T-helper 1 cell (primary cell): ENCODE measurements at regions not wholly inside any gene's neighbourhood (a gene's known extent, or its start where the extent isn't known, plus 50 kb on each side); places are given as distances from the start of the nearest gene placed in this dataset.

Experiments used
- DNase-seq, 5 donors: peaks; one replicate each; pipeline ENCODE4 v3.0.0-alpha.2; 2012 to 2020

GRCh38 chr19:31668921-31669320 is 319.7 kb upstream of the TSHZ3 start:
- no peak for DNase-seq

GRCh38 chr19:31670931-31671330 is 321.7 kb upstream of the TSHZ3 start:
- DNase-seq: no peak

DNA sequence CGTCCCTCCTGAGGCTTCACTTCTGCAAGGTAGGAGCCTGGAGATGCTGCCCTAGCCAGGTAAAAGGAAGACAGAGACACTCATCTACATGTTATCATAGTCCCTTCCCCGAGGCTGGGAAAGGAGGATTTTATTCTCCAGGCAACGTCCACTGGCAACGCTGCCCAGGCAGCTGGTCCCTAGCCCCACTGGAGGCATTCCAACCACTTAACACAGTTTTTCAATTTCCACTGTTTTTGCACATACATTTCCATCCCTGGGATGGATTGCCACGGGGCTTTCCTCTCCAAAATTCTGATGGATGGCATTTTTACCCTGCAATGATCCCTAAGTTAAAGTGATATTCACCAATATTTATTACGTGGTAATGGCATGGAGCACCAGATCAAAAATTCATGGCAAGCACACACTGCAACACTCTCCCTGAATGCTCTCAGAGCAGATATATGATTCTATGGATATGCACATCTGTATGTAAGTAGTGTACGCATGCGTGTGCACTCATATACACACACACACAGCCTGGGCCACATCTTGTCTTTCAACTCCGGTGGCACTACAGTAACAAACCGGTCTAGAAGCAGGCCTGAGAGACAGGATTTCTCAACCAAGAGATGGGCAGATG is 322.3 kb upstream of the TSHZ3 start:
- DNase-seq: no peak

GRCh38 chr19:31674503-31675192 is 325.4 kb upstream of the TSHZ3 start:
- DNase-seq: no peak

- no peak for DNase-seq
Observed at GRCh38 chr19:31675193-31675913, 326.1 kb upstream of the TSHZ3 start.

DNA sequence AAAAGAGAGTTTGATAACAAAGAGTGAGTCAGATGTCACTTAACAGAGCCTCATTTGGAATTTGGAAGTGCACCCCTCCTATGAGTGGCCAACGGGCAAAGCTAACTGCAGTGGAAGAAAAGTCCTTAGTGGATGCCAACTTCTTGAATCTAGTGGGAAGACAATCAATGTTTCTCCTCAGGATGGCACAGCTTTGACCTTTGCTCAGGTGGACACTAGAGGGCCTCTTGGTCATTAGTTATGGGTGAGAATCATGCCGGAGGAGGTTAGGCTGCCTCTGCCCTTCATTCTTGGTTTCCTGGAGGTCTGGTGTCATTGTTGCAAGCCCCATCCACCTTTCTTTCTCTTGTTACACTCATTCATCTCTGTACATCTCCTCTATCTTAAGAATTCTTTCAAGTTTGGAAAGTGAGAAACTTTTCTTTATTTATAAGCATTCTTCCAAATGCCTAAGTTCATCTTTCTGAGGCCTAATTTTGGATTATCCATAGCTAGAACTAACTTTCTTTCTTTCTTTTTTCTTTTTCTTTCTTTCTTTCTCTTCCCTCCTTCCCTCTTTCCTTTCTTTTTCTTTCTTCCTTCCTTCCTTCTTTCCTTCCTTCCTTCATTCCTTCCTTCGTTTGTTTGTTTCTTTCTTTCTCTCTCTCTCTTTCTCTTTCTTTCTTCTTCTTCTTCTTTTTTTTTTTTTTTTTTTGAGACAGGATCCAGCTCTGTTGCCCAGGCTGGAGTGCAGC is 327.2 kb upstream of the TSHZ3 start:
- DNase-seq: no peak

DNA sequence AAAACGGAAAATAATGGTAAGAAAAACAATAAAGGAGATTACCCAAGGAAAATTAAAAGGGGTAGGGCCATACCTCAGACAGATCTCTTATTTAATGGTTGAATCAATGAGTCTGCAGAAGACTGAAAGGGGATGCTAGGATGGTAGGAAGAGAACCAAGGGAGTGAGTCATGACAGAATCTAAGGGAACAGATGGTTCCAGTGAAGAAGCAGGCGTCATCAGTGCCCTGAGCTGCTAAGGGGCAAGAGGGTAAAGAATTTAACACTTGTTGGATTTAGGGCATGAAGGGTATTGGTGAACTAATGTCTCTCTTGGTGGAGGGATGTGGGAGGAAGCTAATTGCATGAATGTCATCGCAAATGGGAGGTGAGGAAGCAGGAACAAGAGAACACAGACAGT is 329.2 kb upstream of the TSHZ3 start:
- no peak for DNase-seq

GRCh38 chr19:31681121-31681520 is 331.9 kb upstream of the TSHZ3 start:
- DNase-seq: no peak

- DNase-seq: no peak
Observed at GRCh38 chr19:31693131-31693932, 344.1 kb upstream of the TSHZ3 start.

GRCh38 chr19:31693933-31694269 is 344.7 kb upstream of the TSHZ3 start:
- no peak for DNase-seq

- DNase-seq: no peak
Observed at GRCh38 chr19:31694761-31695160, 345.5 kb upstream of the TSHZ3 start.

GRCh38 chr19:31699421-31699820 is 350.2 kb upstream of the TSHZ3 start:
- DNase-seq: no peak

DNA sequence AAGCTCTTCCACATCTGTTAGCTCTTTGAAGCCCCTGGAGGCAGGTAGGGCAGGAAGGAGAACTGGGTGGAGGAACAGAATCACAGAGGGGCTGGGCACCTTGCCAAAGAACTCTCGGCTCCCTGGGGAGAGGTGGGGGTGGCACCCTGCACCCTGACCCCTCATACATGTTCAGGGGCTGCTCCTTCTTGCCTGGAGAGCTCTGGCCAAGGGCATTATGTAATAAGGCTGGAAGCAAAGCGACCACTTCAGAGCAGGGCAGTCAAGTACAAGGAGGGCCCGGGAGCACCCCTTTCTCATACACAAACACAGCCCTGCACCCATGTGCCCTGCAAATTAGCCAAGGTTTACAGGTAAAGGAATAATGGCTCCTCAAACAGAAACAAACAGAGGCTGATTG is 351.9 kb upstream of the TSHZ3 start:
- DNase-seq: no peak

DNA sequence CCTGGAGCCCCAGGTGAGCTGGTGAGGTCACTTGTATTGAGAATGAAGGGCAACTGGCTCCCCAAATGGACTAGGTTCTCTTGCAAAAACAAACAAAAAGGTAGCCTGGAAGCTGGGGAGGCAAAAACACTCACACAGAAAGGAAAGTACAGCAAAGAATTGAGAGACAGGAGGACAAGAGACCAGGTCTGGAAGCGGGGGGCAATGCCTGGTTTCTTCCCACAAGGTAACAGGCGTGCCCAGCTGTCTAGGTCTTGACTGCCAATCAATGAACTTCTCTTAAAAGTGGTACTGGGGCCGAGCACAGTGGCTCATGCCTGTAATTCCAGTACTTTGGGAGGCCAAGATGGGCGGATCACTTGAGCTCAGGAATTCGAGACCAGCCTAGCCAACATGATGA is 356.4 kb upstream of the TSHZ3 start:
- no peak for DNase-seq

DNA sequence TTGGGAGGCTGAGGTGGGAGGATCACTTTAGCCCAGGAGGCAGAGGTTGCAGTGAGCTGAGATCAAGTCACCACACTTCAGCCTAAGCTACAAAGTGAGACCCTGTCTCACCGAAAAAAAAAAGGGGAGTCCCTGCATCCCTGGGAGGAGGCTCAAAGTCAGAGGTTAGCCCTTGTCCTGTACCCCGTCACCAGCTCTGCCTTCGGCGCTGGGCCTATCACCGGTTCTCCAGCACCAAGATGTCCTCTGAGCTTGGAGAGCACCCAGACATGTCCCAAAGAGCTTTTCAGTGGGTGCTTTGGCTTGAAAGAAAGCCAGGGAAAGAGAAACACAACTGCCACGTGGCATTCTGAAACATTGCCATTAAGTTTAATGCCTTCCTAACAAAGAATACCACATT is 356.9 kb upstream of the TSHZ3 start:
- no peak for DNase-seq

DNA sequence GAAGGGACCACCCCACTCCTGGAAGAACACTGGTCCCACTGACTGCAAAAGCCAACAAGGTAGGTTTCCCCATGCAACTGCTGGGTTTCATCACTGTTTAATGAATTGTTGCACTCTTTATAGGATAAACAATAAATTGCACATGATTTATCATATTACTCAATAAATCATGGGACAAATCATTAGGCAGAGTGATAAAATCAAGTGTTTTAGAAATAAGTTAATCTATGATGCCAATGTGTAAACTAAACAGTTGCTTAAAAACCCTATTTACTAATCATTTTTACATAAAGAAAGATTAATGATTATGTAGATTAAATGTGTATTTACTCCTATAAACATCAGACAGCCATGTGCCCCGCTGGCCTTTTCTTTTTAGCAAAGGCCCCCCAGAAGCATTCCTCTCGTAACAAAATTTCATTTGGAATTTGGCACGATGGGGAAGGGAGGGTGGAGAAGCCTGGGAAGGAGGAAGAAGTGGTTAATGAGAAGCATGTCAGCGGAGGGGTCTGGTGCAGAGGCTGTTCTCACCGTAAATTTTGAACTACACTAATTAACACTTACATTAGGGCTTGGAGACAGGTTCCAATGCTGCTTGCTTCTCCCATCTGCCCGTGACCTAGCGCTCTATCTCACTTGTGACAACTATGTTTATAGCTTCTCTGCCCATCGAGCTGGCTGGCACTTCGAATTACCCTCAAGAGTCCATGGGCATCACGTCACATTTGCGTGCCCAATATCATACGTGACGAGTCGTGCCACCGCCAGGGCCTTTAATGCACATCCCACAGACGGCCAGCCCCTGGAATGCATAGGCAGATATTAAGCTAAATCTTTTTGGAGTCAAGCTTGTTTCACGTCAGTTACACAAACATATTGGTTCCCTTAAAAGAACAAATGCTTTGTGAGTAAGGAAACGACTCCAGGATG is 357.7 kb upstream of the TSHZ3 start:
- DNase-seq: no peak

DNA sequence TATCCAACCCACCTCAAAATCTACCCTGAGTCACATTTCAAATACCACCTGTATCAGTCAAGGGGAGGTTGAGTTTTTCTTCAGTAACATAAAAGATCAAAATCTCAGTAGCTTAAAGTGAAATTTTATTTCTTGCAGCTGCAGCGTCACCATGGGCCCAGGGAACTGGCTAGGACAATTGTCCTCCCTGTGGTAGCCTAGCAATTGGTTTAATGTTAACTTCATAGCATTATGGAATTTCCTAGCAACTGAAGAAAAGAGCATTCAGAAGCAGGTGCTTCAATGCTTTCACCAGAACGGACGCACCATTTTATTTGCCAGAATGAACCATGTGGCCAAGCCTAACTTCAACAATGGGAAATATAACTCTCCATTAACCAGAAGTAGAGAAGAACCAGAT is 359.3 kb upstream of the TSHZ3 start:
- no peak for DNase-seq

DNA sequence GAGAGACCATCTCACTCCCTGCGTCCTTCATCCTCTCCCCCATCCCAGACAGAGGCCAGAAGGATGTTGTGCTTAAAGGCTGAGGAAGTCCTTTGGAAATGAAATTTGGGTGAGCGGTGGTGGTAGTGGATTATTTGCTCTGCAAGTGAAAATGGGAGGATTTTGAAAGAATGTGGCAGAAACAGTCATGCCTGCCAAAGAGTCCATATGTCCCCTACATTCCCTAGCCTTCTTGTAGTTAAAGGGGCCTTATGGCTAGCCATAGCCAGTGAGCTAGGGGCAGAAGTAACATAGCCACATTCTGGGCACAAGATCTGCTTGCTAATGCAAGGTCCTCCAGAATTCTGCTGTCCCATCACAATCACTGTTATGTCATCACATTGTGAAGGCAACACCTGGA is 360.2 kb upstream of the TSHZ3 start:
- DNase-seq: no peak

- no peak for DNase-seq
Observed at GRCh38 chr19:31715249-31715945, 366.2 kb upstream of the TSHZ3 start.

GRCh38 chr19:31716826-31717225 is 367.6 kb upstream of the TSHZ3 start:
- DNase-seq: no peak
